ENCODE measurements at regions not wholly inside any gene's neighbourhood (a gene's known extent, or its start where the extent isn't known, plus 50 kb on each side); places are given as distances from the start of the nearest gene placed in this dataset.

GRCh38 chr20:51159981-51160380, 137.1 kb upstream of the KCNG1 start:
- Histone ChIP-seq H3K4me3 (ENCODE audit: low read depth, low read length) (no peak overlapping the region), H3K36me3 (replicated peaks) (no peaks in the 10 kb centered on the region), H3K27ac (no peak overlapping the region), H3K27me3 (replicated peaks) (peaks cover 10% of the 10 kb centered on the region)
- no peak for DNase-seq
- TF ChIP-seq, protein P1, sequence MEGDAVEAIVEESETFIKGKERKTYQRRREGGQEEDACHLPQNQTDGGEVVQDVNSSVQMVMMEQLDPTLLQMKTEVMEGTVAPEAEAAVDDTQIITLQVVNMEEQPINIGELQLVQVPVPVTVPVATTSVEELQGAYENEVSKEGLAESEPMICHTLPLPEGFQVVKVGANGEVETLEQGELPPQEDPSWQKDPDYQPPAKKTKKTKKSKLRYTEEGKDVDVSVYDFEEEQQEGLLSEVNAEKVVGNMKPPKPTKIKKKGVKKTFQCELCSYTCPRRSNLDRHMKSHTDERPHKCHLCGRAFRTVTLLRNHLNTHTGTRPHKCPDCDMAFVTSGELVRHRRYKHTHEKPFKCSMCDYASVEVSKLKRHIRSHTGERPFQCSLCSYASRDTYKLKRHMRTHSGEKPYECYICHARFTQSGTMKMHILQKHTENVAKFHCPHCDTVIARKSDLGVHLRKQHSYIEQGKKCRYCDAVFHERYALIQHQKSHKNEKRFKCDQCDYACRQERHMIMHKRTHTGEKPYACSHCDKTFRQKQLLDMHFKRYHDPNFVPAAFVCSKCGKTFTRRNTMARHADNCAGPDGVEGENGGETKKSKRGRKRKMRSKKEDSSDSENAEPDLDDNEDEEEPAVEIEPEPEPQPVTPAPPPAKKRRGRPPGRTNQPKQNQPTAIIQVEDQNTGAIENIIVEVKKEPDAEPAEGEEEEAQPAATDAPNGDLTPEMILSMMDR (IDR thresholded peaks at IDR 0.05; ENCODE audit: low read depth, low read length, missing control alignments) = no peak
- in situ Hi-C loops (cut with HindIII; ENCODE audit: low pct_ligation_motif_present, low sequenced_read_pairs) = no loop called here

GRCh38 chr20:51159303-51159702, 136.4 kb upstream of the KCNG1 start:
- in situ Hi-C loops (cut with HindIII; ENCODE audit: low pct_ligation_motif_present, low sequenced_read_pairs) = no loop called here
- no peak overlapping the region for H3K4me3 ChIP-seq (ENCODE audit: low read depth, low read length)
- no peak overlapping the region for H3K27ac ChIP-seq
- no peak for DNase-seq
- H3K27me3 ChIP-seq (replicated peaks) = peaks cover 10% of the 10 kb centered on the region
- H3K36me3 ChIP-seq (replicated peaks) = no peaks in the 10 kb centered on the region
- TF ChIP-seq, protein P1 (IDR thresholded peaks at IDR 0.05; ENCODE audit: low read depth, low read length, missing control alignments) = no peak

- Histone ChIP-seq H3K36me3 (replicated peaks) (no peaks in the 10 kb centered on the region), H3K4me3 (ENCODE audit: low read depth, low read length) (no peak overlapping the region), H3K27me3 (replicated peaks) (peaks cover 10% of the 10 kb centered on the region), H3K27ac (no peak overlapping the region)
- TF ChIP-seq, protein P1 (IDR thresholded peaks at IDR 0.05; ENCODE audit: low read depth, low read length, missing control alignments) = no peak
- in situ Hi-C loops (cut with HindIII; ENCODE audit: low pct_ligation_motif_present, low sequenced_read_pairs) = no loop called here
- no peak for DNase-seq
Observed at GRCh38 chr20:51158226-51158625, 135.3 kb upstream of the KCNG1 start.

- no peak for DNase-seq
- Histone ChIP-seq H3K36me3 (replicated peaks) (no peaks in the 10 kb centered on the region), H3K27me3 (replicated peaks) (peaks cover 10% of the 10 kb centered on the region), H3K27ac (no peak overlapping the region), H3K4me3 (ENCODE audit: low read depth, low read length) (no peak overlapping the region)
- TF ChIP-seq, protein P1 (IDR thresholded peaks at IDR 0.05; ENCODE audit: low read depth, low read length, missing control alignments) = no peak
- in situ Hi-C loops (cut with HindIII; ENCODE audit: low pct_ligation_motif_present, low sequenced_read_pairs) = no loop called here
Observed at GRCh38 chr20:51156041-51156982, 133.4 kb upstream of the KCNG1 start.

- H3K27me3 ChIP-seq (replicated peaks) = peaks cover 9% of the 10 kb centered on the region
- TF ChIP-seq, protein P1 (IDR thresholded peaks at IDR 0.05; ENCODE audit: low read depth, low read length, missing control alignments) = no peak
- H3K36me3 ChIP-seq (replicated peaks) = no peaks in the 10 kb centered on the region
- H3K4me3 ChIP-seq (ENCODE audit: low read depth, low read length) = no peak overlapping the region
- H3K27ac ChIP-seq = no peak overlapping the region
- in situ Hi-C loops (cut with HindIII; ENCODE audit: low pct_ligation_motif_present, low sequenced_read_pairs) = no loop called here
- DNase-seq = no peak
Observed at GRCh38 chr20:51154708-51155690, 132.1 kb upstream of the KCNG1 start.
